ENCODE measurements at regions not wholly inside any gene's neighbourhood (a gene's known extent, or its start where the extent isn't known, plus 50 kb on each side); places are given as distances from the start of the nearest gene placed in this dataset.

- no peak overlapping the region for H3K27ac ChIP-seq (ENCODE audit: low read length)
- ChIA-PET POLR2A (no interaction called here), CTCF (no interaction called here)
- intact Hi-C loops (cut with micrococcal nuclease; ENCODE audit: unreplicated experiment) (no loop called here), in situ Hi-C loops (cut with HindIII; ENCODE audit: low pct_unique_long_range_greater_than_20kb, low sequenced_read_pairs) (no loop called here)
- no peak for ATAC-seq
- no peaks in the 10 kb centered on the region for H3K9me3 ChIP-seq (ENCODE audit: control insufficient read depth, insufficient read depth, low read depth, low read length)
- BruUV-seq (replicated peaks), result no TSS peak
- H3K4me1 ChIP-seq (ENCODE audit: control insufficient read depth, insufficient read depth, low read length), result no peaks in the 10 kb centered on the region
- H3K27me3 ChIP-seq (ENCODE audit: control insufficient read depth, insufficient read depth, low read length), result no peaks in the 10 kb centered on the region; the same call in 1 of the 2 replicates
- H3K4me3 ChIP-seq (ENCODE audit: low read depth in 2 of 2, low read length in 2 of 2), result no peak overlapping the region
- TF ChIP-seq CTCF (IDR thresholded peaks at IDR 0.05) (no peak), REST (IDR thresholded peaks at IDR 0.05; ENCODE audit: insufficient read depth in 1 of 2, low read depth in 2 of 2, low read length in 1 of 2) (no peak)
- DNase-seq (ENCODE audit: low read depth, low spot score), result no peak
- H3K36me3 ChIP-seq (ENCODE audit: control insufficient read depth, insufficient read depth, low read length), result no peaks in the 10 kb centered on the region
Observed at GRCh38 chr2:15756011-15756550, 164.4 kb downstream of the DDX1 start.

- H3K27me3 ChIP-seq (ENCODE audit: control insufficient read depth, insufficient read depth, low read length), result no peaks in the 10 kb centered on the region; the same call in 1 of the 2 replicates
- intact Hi-C loops (cut with micrococcal nuclease; ENCODE audit: unreplicated experiment), result no loop called here
- in situ Hi-C loops (cut with HindIII; ENCODE audit: low pct_unique_long_range_greater_than_20kb, low sequenced_read_pairs), result no loop called here
- no peak for TF ChIP-seq REST (IDR thresholded peaks at IDR 0.05; ENCODE audit: insufficient read depth in 1 of 2, low read depth in 2 of 2, low read length in 1 of 2)
- TF ChIP-seq POLR2AphosphoS5 (IDR thresholded peaks at IDR 0.05; ENCODE audit: low read depth, low read length), result no peak
- TF ChIP-seq SIN3A (IDR thresholded peaks at IDR 0.05; ENCODE audit: borderline replicate concordance, insufficient read depth, low read depth, low read length), result no peak
- no peak for TF ChIP-seq TCF7L2 (IDR thresholded peaks at IDR 0.05; ENCODE audit: low read depth, low read length)
- TF ChIP-seq CTCF (IDR thresholded peaks at IDR 0.05), result no peak
- BruUV-seq (replicated peaks), result no TSS peak
- H3K9me3 ChIP-seq (ENCODE audit: control insufficient read depth, insufficient read depth, low read depth, low read length), result no peaks in the 10 kb centered on the region
- ATAC-seq (no peak), DNase-seq (ENCODE audit: low read depth, low spot score) (no peak)
- H3K4me1 ChIP-seq (ENCODE audit: control insufficient read depth, insufficient read depth, low read length), result no peaks in the 10 kb centered on the region
- POLR2A ChIA-PET, result no interaction called here
- H3K36me3 ChIP-seq (ENCODE audit: control insufficient read depth, insufficient read depth, low read length), result no peaks in the 10 kb centered on the region
- H3K27ac ChIP-seq (ENCODE audit: low read length), result no peak overlapping the region
- CTCF ChIA-PET, result no interaction called here
- no peak overlapping the region for H3K4me3 ChIP-seq (ENCODE audit: low read depth in 2 of 2, low read length in 2 of 2)
Observed at GRCh38 chr2:15756882-15757819, 165.5 kb downstream of the DDX1 start.
